HEK293T (cell line): ENCODE measurements at regions not wholly inside any gene's neighbourhood (a gene's known extent, or its start where the extent isn't known, plus 50 kb on each side); places are given as distances from the start of the nearest gene placed in this dataset.

Experiments used
- CTCF ChIA-PET: fragments of 350-600 bp; formaldehyde crosslinking; extraction: SDS; loops from one replicate; lab custom pipeline; 2021; ENCODE audit warnings: antibody characterized with exemption, inconsistent platforms; lab: Yijun Ruan, JAX
- POLR2A ChIA-PET: fragments of 350-600 bp; formaldehyde crosslinking; extraction: SDS; loops from one replicate; lab custom pipeline; 2020; ENCODE audit warnings: antibody characterized with exemption, inconsistent platforms; lab: Yijun Ruan, JAX
- DNase-seq: peaks from one replicate; pipeline ENCODE4 v3.0.0; 2012; ENCODE audit warnings: mixed read lengths; ENCODE audit errors: extremely low spot score
- ARNT ChIP-seq: fragments of 450-650 bp; IDR thresholded peaks from 2 replicates; pipeline ENCODE4 v1.6.1; 2017; ENCODE audit warnings: mild to moderate bottlenecking
- BHLHE40 ChIP-seq: fragments of 450-650 bp; IDR thresholded peaks from 2 replicates; pipeline ENCODE4 v1.6.1; 2016; ENCODE audit warnings: mild to moderate bottlenecking, moderate library complexity, borderline replicate concordance
- CTBP1 ChIP-seq: fragments of 450-650 bp; IDR thresholded peaks from 2 replicates; pipeline ENCODE4 v1.6.1; 2016; ENCODE audit warnings: borderline replicate concordance
- ELF4 ChIP-seq: fragments of 450-650 bp; IDR thresholded peaks from 2 replicates; pipeline ENCODE4 v1.6.1; 2017; ENCODE audit warnings: antibody characterized with exemption
- FOXA1 ChIP-seq: fragments of 450-650 bp; IDR thresholded peaks from 2 replicates; pipeline ENCODE4 v1.6.1; 2016; ENCODE audit warnings: mild to moderate bottlenecking
- FOXK2 ChIP-seq: fragments of 450-650 bp; IDR thresholded peaks from 2 replicates; pipeline ENCODE4 v1.6.1; 2016; ENCODE audit warnings: mild to moderate bottlenecking
- FOXM1 ChIP-seq: fragments of 450-650 bp; IDR thresholded peaks from 2 replicates; pipeline ENCODE4 v1.6.1; 2017; ENCODE audit warnings: mild to moderate bottlenecking, borderline replicate concordance
- HDGF ChIP-seq: fragments of 450-650 bp; IDR thresholded peaks from 2 replicates; pipeline ENCODE4 v1.6.1; 2017; ENCODE audit warnings: antibody characterized with exemption, borderline replicate concordance
- L3MBTL2 ChIP-seq: fragments of 450-650 bp; conservative IDR thresholded peaks from 2 replicates; pipeline ENCODE4 v1.6.1; 2016; ENCODE audit warnings: mild to moderate bottlenecking
- LEF1 ChIP-seq: fragments of 450-650 bp; IDR thresholded peaks from 2 replicates; pipeline ENCODE4 v1.6.1; 2017; ENCODE audit warnings: mild to moderate bottlenecking, borderline replicate concordance
- NFRKB ChIP-seq: fragments of 450-650 bp; IDR thresholded peaks from 2 replicates; pipeline ENCODE4 v1.6.1; 2016; ENCODE audit warnings: mild to moderate bottlenecking, moderate library complexity
- SP1 ChIP-seq: fragments of 450-650 bp; IDR thresholded peaks from 2 replicates; pipeline ENCODE4 v1.6.1; 2017
- SUZ12 ChIP-seq: fragments of 450-650 bp; IDR thresholded peaks from 2 replicates; pipeline ENCODE4 v1.6.1; 2016; ENCODE audit warnings: mild to moderate bottlenecking
- TARDBP ChIP-seq: fragments of 450-650 bp; IDR thresholded peaks from 2 replicates; pipeline ENCODE4 v1.6.1; 2016
- ZNF384 ChIP-seq: fragments of 450-650 bp; IDR thresholded peaks from 2 replicates; pipeline ENCODE4 v1.6.1; 2016
- TF ChIP-seq, protein P1 (sequence below): fragments of 450-650 bp; IDR thresholded peaks from 2 replicates; pipeline ENCODE4 v1.6.1; 2016

DNA sequence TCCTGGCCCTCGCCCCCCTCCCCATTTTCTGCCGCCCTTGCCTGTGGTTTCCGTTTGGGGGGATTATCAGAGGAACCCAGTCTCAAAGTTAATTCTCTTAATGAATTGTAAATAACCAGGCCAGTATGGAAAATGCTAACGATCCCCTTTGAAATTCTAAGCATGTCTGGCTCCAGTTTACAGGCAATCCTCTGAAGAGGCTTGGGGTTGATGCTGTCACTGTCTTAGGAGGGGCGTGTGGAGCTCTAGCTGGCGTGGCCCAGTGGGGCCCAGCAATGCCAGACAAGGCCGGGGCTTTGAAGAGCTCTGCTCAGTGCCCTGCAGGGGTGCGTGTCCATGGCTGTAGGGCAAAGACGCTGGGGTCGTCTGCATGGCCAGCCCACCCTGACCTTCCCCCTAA lies 164.6 kb downstream of the CYLD start:
- CTCF ChIA-PET = interaction anchor here (0.5 kb wide), 1 partner anchor 238 kb away, joined by 3 read pairs; no protein-coding TSS in a partner anchor
- POLR2A ChIA-PET = no interaction called here
- DNase-seq = no peak
- TF ChIP-seq SP1 (no peak), LEF1 (no peak)

DNA sequence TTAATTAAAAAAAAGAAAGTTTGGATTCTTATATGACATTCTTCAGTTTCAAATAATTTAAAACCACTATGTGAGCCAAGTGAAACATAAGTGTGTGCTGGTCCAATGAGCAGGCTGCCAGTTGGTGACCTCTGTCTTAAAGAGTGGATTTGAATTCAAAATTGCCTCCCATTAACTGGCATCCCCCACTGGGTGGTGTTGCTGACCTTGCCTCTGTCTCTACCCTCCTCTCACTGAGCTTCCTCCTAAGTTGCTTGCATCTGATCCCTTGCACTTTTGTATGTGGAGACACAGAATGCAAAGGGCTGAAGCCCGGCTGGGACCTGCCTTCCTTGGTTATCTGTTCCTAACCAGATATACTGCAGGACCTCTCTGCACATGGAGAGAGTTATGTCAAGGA lies 160.6 kb downstream of the CYLD start:
- TF ChIP-seq HDGF (no peak), SP1 (no peak), BHLHE40 (no peak), FOXK2 (no peak), ZNF384 (no peak), SUZ12 (no peak), TARDBP (no peak), LEF1 (no peak), FOXA1 (no peak)
- TF ChIP-seq, protein P1, sequence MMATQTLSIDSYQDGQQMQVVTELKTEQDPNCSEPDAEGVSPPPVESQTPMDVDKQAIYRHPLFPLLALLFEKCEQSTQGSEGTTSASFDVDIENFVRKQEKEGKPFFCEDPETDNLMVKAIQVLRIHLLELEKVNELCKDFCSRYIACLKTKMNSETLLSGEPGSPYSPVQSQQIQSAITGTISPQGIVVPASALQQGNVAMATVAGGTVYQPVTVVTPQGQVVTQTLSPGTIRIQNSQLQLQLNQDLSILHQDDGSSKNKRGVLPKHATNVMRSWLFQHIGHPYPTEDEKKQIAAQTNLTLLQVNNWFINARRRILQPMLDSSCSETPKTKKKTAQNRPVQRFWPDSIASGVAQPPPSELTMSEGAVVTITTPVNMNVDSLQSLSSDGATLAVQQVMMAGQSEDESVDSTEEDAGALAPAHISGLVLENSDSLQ = no peak
- CTCF ChIA-PET = no interaction called here
- POLR2A ChIA-PET = no interaction called here
- DNase-seq = no peak

DNA sequence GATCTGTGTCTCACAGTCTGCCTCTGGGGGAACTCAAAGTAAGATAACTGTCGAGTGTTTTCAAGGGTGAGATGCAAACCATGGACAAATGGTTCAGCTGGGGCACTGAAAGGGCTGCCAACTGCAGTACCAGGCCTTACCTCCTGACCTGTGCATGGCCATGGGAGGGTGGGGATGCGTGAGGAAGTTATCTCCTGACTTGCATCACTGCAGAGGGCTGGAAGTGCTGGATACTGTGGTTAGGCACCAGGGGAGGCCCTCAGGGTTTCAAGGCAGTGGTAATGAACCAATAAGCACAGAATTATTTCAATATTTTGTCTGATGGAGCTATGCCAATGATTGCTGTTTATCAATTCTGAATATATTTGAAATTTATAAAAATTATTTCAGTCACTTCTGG lies 159.2 kb downstream of the CYLD start:
- no peak for DNase-seq
- ChIA-PET CTCF (no interaction called here), POLR2A (no interaction called here)
- TF ChIP-seq ZNF384 (no peak), FOXK2 (no peak), LEF1 (no peak), ARNT (no peak), SP1 (no peak), FOXA1 (no peak), TARDBP (no peak), NFRKB (no peak)

DNA sequence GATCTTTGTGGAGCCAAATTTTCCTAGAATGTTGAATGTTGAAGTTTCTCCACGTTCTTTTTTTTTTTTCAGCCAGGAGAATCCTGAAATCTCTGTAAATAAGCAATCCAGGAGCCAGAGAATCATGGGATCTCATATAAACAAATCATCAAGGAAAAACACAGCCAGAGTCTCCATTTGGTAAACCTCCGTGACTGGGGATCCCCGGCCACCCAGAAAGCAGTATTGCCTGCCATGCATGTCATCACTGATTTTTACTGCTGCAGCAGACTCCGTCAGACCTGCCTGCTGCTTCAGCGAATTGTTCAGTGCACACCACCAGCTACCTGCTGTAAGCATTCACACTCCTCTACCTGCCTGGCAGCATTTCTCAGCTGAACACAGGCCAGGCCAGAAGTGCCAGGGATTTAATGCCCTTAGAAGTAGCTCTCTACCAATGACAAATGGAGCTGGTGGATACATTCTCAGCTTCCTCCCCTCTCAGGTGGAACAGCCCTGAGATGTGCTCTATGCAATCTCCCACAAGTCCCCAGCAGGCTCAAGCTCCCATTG lies 158.6 kb downstream of the CYLD start:
- POLR2A ChIA-PET = no interaction called here
- CTCF ChIA-PET = no interaction called here
- DNase-seq = no peak
- no peak for TF ChIP-seq FOXA1
- TF ChIP-seq L3MBTL2 = no peak
- no peak for TF ChIP-seq SUZ12
- TF ChIP-seq LEF1 = no peak
- no peak for TF ChIP-seq BHLHE40
- TF ChIP-seq SP1 = no peak
- no peak for TF ChIP-seq TARDBP
- no peak for TF ChIP-seq ARNT
- TF ChIP-seq FOXM1 = no peak
- no peak for TF ChIP-seq CTBP1
- TF ChIP-seq ZNF384 = no peak
- TF ChIP-seq, protein P1 = no peak

DNA sequence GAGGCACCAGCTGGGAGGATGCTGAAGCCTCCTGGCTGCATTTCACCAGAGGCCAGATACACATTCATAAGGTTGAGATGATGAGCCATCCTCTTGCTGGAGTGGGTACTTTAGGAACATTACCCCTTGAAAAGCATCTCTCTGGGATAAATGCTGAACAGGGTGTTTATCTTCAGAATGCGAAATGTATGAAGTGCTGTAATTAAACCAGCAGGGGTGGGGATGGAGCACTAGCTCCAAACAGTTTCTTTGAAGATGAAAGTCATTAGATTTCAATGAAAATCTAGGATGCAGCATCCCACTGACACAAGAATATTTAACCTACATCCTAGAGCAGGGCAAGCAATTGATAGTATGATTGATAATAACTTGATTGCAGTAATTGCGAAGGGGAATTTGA lies 158.1 kb downstream of the CYLD start:
- ChIA-PET CTCF (no interaction called here), POLR2A (no interaction called here)
- no peak for TF ChIP-seq NFRKB
- DNase-seq = no peak

DNA sequence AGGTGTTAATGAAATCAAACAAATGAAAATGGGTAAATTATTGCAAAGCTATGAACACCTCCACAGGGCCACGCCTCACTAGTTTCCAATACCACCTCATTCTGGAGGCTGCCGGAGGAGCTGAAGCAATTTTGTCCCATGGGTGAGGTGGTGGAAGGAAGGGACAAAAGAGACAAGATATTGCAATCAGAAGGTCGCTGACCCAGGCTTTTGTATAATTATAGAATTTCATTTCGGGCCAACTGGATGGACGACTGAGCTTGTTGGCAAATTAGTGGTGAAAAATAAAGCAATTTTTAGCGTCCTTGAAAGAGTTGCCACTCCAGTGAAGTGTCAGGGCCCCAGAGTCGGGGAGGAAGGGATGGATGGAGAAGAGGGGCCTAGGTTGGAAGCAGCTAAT lies 147.9 kb downstream of the CYLD start:
- ChIA-PET POLR2A (no interaction called here), CTCF (no interaction called here)
- TF ChIP-seq ZNF384 (no peak), NFRKB (no peak), HDGF (no peak), ELF4 (no peak)
- TF ChIP-seq, protein P1 = no peak
- DNase-seq = no peak

DNA sequence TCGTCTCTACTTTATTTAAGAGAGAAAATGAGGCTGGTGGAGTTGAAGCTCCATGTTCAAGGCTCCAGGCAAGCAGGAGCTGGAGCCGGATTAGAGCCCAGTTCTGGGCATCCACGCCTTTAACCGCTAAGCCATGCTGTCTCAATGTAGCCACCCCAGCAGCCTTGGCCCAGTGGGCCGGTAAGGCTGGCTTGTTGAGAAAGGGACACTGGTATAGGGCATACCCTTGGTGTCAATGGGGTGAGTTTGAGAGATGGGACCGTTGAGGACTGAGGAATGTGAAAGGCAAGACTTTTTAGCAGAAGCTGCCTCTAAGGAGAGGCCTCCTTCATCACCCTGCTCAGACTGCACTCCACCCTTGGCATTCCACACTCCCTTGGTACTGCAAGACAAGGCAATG lies 147.4 kb downstream of the CYLD start:
- no peak for DNase-seq
- ChIA-PET POLR2A (no interaction called here), CTCF (no interaction called here)
- TF ChIP-seq ARNT = no peak
- TF ChIP-seq ELF4 = no peak
- TF ChIP-seq, protein P1 = no peak
- TF ChIP-seq LEF1 = no peak
- no peak for TF ChIP-seq ZNF384
- TF ChIP-seq BHLHE40 = no peak
- no peak for TF ChIP-seq L3MBTL2
- no peak for TF ChIP-seq SP1
- no peak for TF ChIP-seq FOXK2
- TF ChIP-seq SUZ12 = no peak
- TF ChIP-seq FOXA1 = no peak
